SH-SY5Y (cell line): ENCODE measurements at regions not wholly inside any gene's neighbourhood (a gene's known extent, or its start where the extent isn't known, plus 50 kb on each side); places are given as distances from the start of the nearest gene placed in this dataset.

ENCODE experiments used
- GATA2 ChIP-seq: IDR thresholded peaks from 2 replicates; pipeline ENCODE4 v1.6.1; 2011; ENCODE audit warnings: mild to moderate bottlenecking, low read depth, low read length
- GATA3 ChIP-seq: IDR thresholded peaks from 2 replicates; pipeline ENCODE4 v1.6.1; 2011; ENCODE audit warnings: low read depth, mild to moderate bottlenecking, low read length, moderate library complexity

- TF ChIP-seq GATA2: no peak
- no peak for TF ChIP-seq GATA3
Measured at GRCh38 chr3:15979495-15979894, 181.7 kb upstream of the ANKRD28 start.
